ENCODE measurements at regions not wholly inside any gene's neighbourhood (a gene's known extent, or its start where the extent isn't known, plus 50 kb on each side); places are given as distances from the start of the nearest gene placed in this dataset.
"Not testable (repeated sequence)": the region's sequence is repeated elsewhere in the genome, so short reads cannot be mapped to it uniquely, and the experiment has no call there.

GRCh38 chr12:11980115-11980514, 90.6 kb upstream of the BCL2L14 start:
- no peak for DNase-seq

DNA sequence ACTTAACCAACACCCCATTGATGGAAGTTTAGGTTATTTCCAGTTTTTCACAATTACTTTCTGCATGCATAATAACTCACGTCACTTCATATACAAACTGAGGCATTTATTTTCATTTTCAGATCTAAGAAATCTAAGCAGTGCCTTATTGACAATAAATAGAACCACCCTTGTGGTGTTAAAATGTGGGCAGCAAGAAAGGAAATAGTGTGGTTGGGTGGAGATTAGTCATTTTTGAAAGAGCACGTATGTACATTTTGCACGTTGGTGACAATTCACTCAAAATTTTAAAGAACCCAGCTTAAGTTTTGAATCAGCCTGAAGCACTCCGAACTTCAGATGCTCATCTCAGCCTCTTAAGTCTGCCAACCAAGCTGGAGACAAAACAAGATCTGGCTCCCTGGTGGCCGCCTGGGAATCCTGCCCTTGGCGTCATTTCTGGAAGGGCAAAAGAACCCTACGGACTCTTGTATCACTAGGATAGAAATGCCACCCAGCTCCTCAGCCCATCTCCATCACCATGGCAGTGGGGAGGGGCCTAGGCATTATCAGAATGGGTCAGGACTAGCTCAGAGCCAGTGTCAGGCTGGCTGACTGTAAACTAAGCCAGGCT, 89.5 kb upstream of the BCL2L14 start:
- peak; percentile 30 for DNase-seq

DNA sequence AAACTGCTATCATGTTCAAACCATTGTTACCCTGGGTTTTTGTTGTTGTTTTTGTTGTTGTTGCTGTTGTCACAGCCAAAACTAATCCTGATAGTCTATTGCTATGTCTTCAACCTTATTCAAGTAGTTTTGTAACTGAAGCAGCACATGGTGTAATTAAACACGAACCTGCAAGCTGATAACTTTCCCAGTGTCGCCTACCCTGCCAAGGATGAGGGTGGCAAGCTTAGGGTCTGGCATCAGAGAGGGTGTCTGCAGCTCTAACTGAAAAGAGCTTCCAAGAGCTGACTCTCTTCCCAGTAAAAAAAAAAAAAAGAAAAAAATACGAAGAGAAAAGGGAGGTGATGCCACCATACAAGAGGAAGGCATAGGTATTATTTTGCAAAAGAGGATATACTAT, 86.3 kb upstream of the BCL2L14 start:
- no peak for DNase-seq

DNA sequence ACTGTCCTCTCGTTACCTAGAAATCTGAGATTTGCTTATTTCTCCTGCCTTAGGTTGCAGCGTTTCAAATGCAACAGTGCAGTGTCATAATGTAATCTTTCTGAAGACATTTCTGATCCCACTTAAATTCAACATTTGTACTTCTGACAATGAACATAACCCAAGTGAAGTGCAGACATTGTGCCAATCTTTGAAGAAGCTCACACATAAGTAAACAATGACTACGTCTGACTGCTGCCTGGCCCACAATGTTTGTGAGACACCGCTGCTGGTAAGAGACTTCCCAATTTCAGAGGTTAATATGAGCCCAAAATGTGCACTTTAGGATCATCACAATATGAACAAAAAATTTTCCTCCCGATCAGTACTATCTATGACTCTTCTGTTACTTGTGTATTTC, 84.6 kb upstream of the BCL2L14 start:
- DNase-seq: no peak

- DNase-seq: no peak
Observed at GRCh38 chr12:11987901-11988300, 82.8 kb upstream of the BCL2L14 start.

- no peak for DNase-seq
Observed at GRCh38 chr12:11991604-11992003, 79.1 kb upstream of the BCL2L14 start.

DNA sequence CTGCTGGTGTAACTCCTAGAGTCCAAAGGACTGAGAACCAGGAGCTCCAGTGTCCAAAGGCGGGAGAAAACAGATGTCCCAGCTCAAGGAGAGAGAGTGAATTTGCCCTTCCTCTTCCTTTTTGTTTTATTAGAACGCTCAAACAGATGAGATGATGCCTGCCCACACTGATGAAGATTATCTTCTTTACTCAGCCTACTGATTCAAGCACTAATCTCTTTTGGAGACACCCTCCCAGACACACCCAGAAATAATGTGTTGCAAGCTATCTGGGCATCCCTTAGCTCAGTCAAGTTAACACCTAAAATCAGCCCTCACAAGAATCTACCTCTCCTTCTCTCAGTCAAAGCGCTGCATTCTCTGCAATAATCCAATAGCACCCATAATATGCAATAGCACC, 78.2 kb upstream of the BCL2L14 start:
- DNase-seq: no peak

DNA sequence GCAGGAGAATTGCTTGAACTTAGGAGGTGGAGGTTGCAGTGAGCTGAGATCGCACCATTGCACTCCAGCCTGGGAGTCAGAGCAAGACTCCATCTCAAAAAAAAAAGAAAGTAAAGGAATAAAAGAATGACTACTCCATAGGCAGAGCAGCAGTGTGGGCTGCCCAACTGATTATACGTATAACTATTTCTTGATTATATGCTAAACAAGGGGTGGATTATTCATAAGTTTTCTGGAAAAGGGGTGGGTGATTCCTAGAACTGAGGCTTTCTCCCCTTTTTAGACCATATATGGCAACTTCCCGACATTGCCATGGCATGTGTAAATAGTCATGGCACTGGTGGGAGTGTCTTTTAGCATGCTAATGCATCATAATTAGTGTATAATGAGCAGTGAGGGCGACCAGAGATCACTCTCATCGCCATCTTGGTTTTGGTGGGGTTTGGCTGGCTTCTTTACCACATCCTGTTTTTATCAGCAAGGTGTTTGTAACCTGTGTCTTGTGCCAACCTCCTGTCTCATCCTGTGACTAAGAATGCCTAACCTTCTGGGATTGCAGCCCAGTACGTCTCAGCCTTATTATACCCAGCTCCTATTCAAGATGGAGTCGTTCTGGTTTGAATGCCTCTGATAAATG, 72.3 kb upstream of the BCL2L14 start:
- not testable (repeated sequence) for DNase-seq

GRCh38 chr12:11998944-11999315, 71.8 kb upstream of the BCL2L14 start:
- no peak for DNase-seq

- DNase-seq: no peak
Observed at GRCh38 chr12:12003609-12004008, 67.1 kb upstream of the BCL2L14 start.

- DNase-seq: no peak
Observed at GRCh38 chr12:12004524-12004923, 66.2 kb upstream of the BCL2L14 start.

DNA sequence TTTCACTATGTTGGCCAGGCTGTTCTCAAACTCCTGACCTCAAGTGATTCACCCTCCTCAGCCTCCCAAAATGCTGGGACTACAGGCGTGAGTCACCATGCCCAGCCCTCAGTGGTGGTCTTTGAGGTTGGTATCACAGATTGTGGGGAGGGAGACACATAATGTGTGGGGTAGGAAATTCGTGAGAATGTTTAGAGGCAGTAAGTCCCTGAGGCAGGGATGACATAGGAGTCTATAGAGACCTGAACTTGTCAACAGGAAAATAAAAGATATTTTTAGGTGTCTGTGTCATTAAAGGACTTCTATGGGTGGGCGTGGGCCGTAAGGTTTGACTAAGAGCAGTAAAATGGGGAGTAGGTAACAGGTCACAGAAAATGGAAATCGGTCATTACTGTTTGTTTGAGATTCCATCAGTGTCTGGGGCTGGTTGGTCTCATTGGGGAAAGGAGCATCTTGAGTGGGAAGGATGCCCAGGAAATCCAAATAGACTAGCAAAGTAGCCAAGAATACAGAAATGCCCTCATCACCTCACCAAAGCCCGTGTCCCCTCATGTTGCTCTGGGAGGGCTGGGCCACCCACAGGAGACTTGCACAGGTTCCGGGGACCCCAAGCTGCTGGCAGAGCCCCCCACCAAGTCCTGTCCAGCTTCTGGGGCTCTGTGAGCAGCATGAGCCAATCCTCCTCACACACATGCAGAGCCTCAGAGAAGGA, 63.6 kb upstream of the BCL2L14 start:
- DNase-seq: peak; percentile 59

DNA sequence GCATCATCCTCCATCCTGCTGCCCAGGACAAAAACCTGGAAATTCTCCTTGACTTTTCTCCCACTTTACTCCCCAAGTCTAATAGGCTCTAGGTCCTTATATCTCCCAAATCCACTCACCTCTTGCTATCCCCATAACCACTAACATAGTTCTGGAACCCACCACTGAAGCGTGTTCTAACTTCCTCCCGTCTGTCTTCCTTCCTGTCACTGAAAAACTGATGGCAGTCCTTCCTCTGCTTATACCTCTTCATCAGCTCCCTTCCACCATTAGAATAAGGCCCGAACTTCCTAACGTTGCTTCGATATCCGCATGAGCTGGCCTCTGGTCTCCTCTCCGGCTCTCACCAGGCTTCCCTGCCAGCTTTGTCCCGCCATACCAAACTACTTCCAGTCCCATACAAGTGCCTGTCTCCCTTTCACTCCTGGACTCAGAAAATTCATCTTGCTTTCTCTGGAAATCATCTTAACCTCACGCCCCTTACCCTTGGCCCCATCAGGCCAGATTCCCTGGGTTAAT, 63.0 kb upstream of the BCL2L14 start:
- peak; percentile 13 for DNase-seq

- peak; percentile 41 for DNase-seq
Observed at GRCh38 chr12:12008232-12008850, 62.4 kb upstream of the BCL2L14 start.

DNA sequence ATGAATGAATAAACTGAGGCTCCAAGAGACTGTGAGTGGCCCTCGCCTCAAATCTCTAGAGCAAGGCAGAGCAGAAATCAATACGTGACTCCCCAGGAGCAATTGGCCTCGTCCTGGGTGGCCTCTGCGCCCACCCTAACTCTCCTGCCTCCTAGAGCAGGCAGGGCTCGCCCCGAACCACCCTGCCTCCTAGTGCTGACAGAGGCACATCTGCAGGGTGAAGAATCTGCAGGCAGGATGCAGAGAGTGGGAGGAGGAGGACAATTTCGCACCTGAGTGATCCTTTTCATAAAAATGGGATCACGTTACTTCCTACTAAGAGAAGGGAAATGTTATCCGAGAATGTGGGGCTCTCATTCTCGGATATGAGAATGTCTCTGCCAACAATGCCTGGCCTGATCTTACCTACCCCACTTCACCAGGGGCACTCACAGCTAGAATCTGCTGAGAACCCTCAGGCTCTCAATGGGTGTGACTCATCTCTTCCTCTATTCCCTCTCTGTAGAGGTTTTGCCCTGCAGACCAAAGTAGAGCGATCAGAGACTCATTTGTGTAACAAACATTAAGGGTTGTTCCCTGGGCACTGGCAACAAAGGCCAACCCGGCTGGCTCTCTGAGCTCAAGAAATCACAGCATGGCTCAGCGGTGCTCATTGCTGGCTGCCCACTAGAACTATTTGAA, 61.7 kb upstream of the BCL2L14 start:
- DNase-seq: peak; percentile 35

DNA sequence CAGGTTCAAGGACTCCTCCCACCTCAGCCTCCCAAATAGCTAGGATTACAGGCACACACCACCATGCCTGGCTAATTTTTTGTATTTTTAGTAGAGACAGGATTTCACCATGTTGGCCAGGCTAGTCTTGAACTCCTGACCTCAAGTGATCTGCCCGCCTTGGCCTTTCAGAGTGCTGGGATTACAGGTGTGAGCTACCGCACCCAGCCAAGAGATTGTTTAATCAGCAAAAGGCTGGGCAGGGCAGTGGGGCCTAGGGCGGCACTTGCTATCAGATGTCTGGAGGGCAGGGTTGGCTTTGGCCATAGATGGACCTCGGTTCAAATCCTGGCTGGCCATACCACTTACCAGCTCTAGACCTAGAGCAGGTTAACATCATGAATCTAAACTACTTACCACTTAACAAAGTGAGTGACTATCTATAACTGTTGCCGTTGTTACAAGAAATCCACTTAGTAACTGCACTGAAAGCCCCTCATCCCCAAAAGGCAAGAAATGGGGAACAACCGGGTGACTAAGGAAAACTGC, 60.9 kb upstream of the BCL2L14 start:
- DNase-seq: peak; percentile 32

- DNase-seq: peak; percentile 51
Observed at GRCh38 chr12:12010277-12011039, 60.3 kb upstream of the BCL2L14 start.

DNA sequence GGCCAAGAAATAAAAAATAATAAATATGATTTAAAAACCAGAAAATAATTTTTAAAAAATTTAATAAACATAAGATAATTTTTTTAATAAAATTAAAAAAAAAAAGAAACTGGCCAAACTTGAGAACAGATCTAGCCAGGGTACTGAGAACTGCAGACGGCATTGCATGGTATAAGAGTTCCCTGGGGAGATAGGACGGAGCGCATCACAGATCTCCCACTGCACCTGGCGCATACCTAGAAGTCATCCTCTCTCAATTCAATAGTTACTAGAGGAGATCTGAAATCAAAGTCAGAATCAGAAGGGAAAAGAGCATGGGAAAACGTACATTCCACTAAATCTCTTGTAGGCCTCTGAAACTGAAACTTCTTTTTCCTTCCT, 58.9 kb upstream of the BCL2L14 start:
- no peak for DNase-seq

- DNase-seq: no peak
Observed at GRCh38 chr12:12015073-12015685, 55.6 kb upstream of the BCL2L14 start.

GRCh38 chr12:12016284-12017100, 54.2 kb upstream of the BCL2L14 start:
- no peak for DNase-seq

GRCh38 chr12:12017135-12017581, 53.6 kb upstream of the BCL2L14 start:
- DNase-seq: no peak
